HepG2 (cell line): ENCODE measurements at regions not wholly inside any gene's neighbourhood (a gene's known extent, or its start where the extent isn't known, plus 50 kb on each side); places are given as distances from the start of the nearest gene placed in this dataset.

Experiments used
- ATAC-seq: fragments of 200-7000 bp; cut with Tn5 transposase; 3 replicates; pipeline ENCODE4 v1.9.1; 2020; ENCODE audit warnings: mild to moderate bottlenecking, moderate library complexity
- BruUV-seq: library from RNA; stranded (reverse); fragments of 400-500 nt; replicated peaks from 2 replicates; lab custom pipeline; 2021; lab: Mats Ljungman, UMichigan
- CTCF ChIA-PET: fragments of 300-600 bp; formaldehyde crosslinking; extraction: SDS; loops from one replicate; lab custom pipeline; 2021; ENCODE audit warnings: low total read pairs, inconsistent platforms, low intra/inter-chr PET ratio; lab: Yijun Ruan, JAX
- POLR2A ChIA-PET: fragments of 350-600 bp; sonication (Branson Sonifier 250); formaldehyde crosslinking; loops from one replicate; lab custom pipeline; 2020; ENCODE audit warnings: antibody characterized with exemption, inconsistent platforms; lab: Yijun Ruan, JAX
- DNase-seq: peaks from one replicate; pipeline ENCODE4 v3.0.0-alpha.2; 2015; ENCODE audit warnings: low spot score
- FAIRE-seq: peaks from 3 replicates; lab custom pipeline; 2011; peaks lifted over from hg19 to GRCh38; lab: Jason Lieb, UNC
- H2AFZ ChIP-seq: one replicate; pipeline ENCODE4 v1.6.1; 2011; ENCODE audit warnings: low read length, inconsistent platforms
- H3K27ac ChIP-seq: fragments of 300-600 bp; 3 replicates; pipeline ENCODE4 v1.8.0; 2011; ENCODE audit warnings: mixed run types, mild to moderate bottlenecking, mixed read lengths, low read length, inconsistent platforms; ENCODE audit not compliant: insufficient read depth; ENCODE audit errors: extremely low read length
- H3K27me3 ChIP-seq, 2 experiments: fragments of 200-600 bp in 1 of 2; 2 replicates in 1 of 2; 3 replicates in 1 of 2; pipeline versions ENCODE4 v1.6.0 to v1.8.0; 2011; ENCODE audit warnings: low read length in 2 of 2, mild to moderate bottlenecking in 2 of 2, moderate library complexity in 2 of 2, inconsistent platforms in 1 of 2; ENCODE audit not compliant: insufficient read depth in 2 of 2, control insufficient read depth in 1 of 2
- H3K36me3 ChIP-seq, 2 experiments: fragments of 200-600 bp in 1 of 2; replicated peaks in 1 of 2; 2 replicates in 1 of 2; 3 replicates in 1 of 2; pipeline versions ENCODE4 v1.5.1 to v1.8.0; 2011; ENCODE audit warnings: low read length in 2 of 2, inconsistent platforms in 1 of 2; ENCODE audit not compliant: insufficient read depth in 2 of 2, control insufficient read depth in 1 of 2
- H3K4me1 ChIP-seq: 2 replicates; pipeline ENCODE4 v1.5.1; 2012; ENCODE audit warnings: low read length, inconsistent platforms; ENCODE audit not compliant: insufficient read depth
- H3K4me2 ChIP-seq: 2 replicates; pipeline ENCODE4 v1.6.0; 2011; ENCODE audit warnings: low read depth, low read length, inconsistent platforms
- H3K4me3 ChIP-seq, 3 experiments: fragments of 200-600 bp in 1 of 3; sonication (generic), shearing (Covaris generic) in 1 of 3; replicated peaks in 1 of 3; 2 replicates each; pipeline ENCODE4 v1.5.1; 2011 to 2016; ENCODE audit warnings: low read length in 3 of 3, inconsistent platforms in 2 of 3, low read depth in 2 of 3, mild to moderate bottlenecking in 2 of 3, control low read depth in 1 of 3, mixed read lengths in 1 of 3; ENCODE audit not compliant: insufficient read depth in 1 of 3
- H3K79me2 ChIP-seq: one replicate; pipeline ENCODE4 v1.6.1; 2011; ENCODE audit warnings: low read length, inconsistent platforms; ENCODE audit not compliant: insufficient read depth
- H3K9ac ChIP-seq: 2 replicates; pipeline ENCODE4 v1.6.0; 2011; ENCODE audit warnings: mild to moderate bottlenecking, low read depth, low read length, inconsistent platforms; ENCODE audit not compliant: insufficient read depth
- H3K9me3 ChIP-seq: 2 replicates; pipeline ENCODE4 v1.5.1; 2012; ENCODE audit warnings: mild to moderate bottlenecking, low read length
- H4K20me1 ChIP-seq: 2 replicates; pipeline ENCODE4 v1.6.0; 2011; ENCODE audit warnings: inconsistent platforms, mild to moderate bottlenecking, low read length, moderate library complexity; ENCODE audit not compliant: insufficient read depth
- BCL6 ChIP-seq: IDR thresholded peaks from 2 replicates; pipeline ENCODE4 v1.6.1; 2016; ENCODE audit warnings: missing genetic modification reagents, missing compliant biosample characterization
- IRX3 ChIP-seq: sonication (generic); formaldehyde crosslinking; IDR thresholded peaks from 2 replicates; pipeline ENCODE4 v1.8.1; 2023; ENCODE audit warnings: mild to moderate bottlenecking, low read depth, missing genetic modification reagents, borderline replicate concordance
- MYNN ChIP-seq: sonication (generic); formaldehyde crosslinking; IDR thresholded peaks from 2 replicates; pipeline ENCODE4 v1.4.0; 2020; ENCODE audit warnings: mild to moderate bottlenecking, low read depth, missing genetic modification reagents
- NFE2L1 ChIP-seq: sonication (generic); formaldehyde crosslinking; IDR thresholded peaks from 2 replicates; pipeline ENCODE4 v1.4.0; 2020; ENCODE audit warnings: missing genetic modification reagents, mild to moderate bottlenecking, borderline replicate concordance
- NFE2L2 ChIP-seq: fragments of 150-350 bp; IDR thresholded peaks from 2 replicates; pipeline ENCODE4 v1.6.1; 2014; ENCODE audit warnings: low read length
- NR2C2 ChIP-seq: sonication (generic); formaldehyde crosslinking; IDR thresholded peaks from 2 replicates; pipeline ENCODE4 v1.4.0; 2020; ENCODE audit warnings: missing genetic modification reagents, mild to moderate bottlenecking, moderate library complexity, borderline replicate concordance
- PBX2 ChIP-seq: IDR thresholded peaks from 2 replicates; pipeline ENCODE4 v1.6.1; 2016; ENCODE audit warnings: control low read depth
- ZBTB39 ChIP-seq: sonication (generic); formaldehyde crosslinking; IDR thresholded peaks from 2 replicates; pipeline ENCODE4 v1.5.0; 2020; ENCODE audit warnings: missing genetic modification reagents
- ZNF260 ChIP-seq: sonication (generic); formaldehyde crosslinking; IDR thresholded peaks from 2 replicates; pipeline ENCODE4 v1.4.0; 2020; ENCODE audit warnings: missing genetic modification reagents, low read depth, mild to moderate bottlenecking, borderline replicate concordance
- ZNF430 ChIP-seq: sonication (generic); formaldehyde crosslinking; IDR thresholded peaks from 2 replicates; pipeline ENCODE4 v1.9.0; 2021; ENCODE audit warnings: mild to moderate bottlenecking, missing genetic modification reagents
- ZNF788 ChIP-seq: sonication (generic); formaldehyde crosslinking; IDR thresholded peaks from 2 replicates; pipeline ENCODE4 v1.5.0; 2020; ENCODE audit warnings: mild to moderate bottlenecking, missing genetic modification reagents, borderline replicate concordance
- WGBS: methylation state at CpG from one replicate; pipeline ENCODE4 v1.1.6; 2017; ENCODE audit warnings: low lambda C conversion rate; 5-methylcytosine and 5-hydroxymethylcytosine counted together
- in situ Hi-C: cut with HindIII; loops from 2 replicates; pipeline ENCODE4 v1.10.0; 2017; ENCODE audit warnings: low pct_unique_long_range_greater_than_20kb; ENCODE audit not compliant: extremely low pct_ligation_motif_present
- intact Hi-C: fragments of 100-400 bp; cut with micrococcal nuclease; formaldehyde crosslinking; loops from one replicate; pipeline ENCODE4 v1.10.0; 2022; ENCODE audit not compliant: unreplicated experiment

- H3K4me1 ChIP-seq, result no peaks in the 10 kb centered on the region
- ChIA-PET CTCF (no interaction called here), POLR2A (no interaction called here)
- no peak overlapping the region for H3K4me2 ChIP-seq
- no peak overlapping the region for H3K27ac ChIP-seq
- no peaks in the 10 kb centered on the region for H3K36me3 ChIP-seq
- no peak for ATAC-seq
- no peaks in the 10 kb centered on the region for H3K27me3 ChIP-seq
- 20% methylated on average over 1 of the region's 1 CpG for WGBS
- intact Hi-C loops (no loop called here), in situ Hi-C loops (no loop called here)
- peaks cover 35% of the 10 kb centered on the region for H3K9me3 ChIP-seq
- H3K9ac ChIP-seq, result no peak overlapping the region
- no peak overlapping the region for H3K4me3 ChIP-seq
- no peak for FAIRE-seq
- H2AFZ ChIP-seq, result no peak overlapping the region
- H4K20me1 ChIP-seq, result no peaks in the 10 kb centered on the region
- H3K79me2 ChIP-seq, result no peaks in the 10 kb centered on the region
- no peak for TF ChIP-seq ZNF430
- no peak for TF ChIP-seq IRX3 (CRISPR knock-in tag)
- no peak for TF ChIP-seq ZBTB39 (CRISPR knock-in tag)
- no peak for TF ChIP-seq PBX2 (CRISPR knock-in tag)
- TF ChIP-seq NR2C2 (CRISPR knock-in tag), result no peak
- TF ChIP-seq ZNF260 (CRISPR knock-in tag), result no peak
- no peak for TF ChIP-seq BCL6 (CRISPR knock-in tag)
- no peak for TF ChIP-seq NFE2L1 (CRISPR knock-in tag)
- TF ChIP-seq MYNN, result no peak
- no peak for TF ChIP-seq NFE2L2
- no peak for TF ChIP-seq ZNF788
- DNase-seq, result no peak
- BruUV-seq, result no TSS peak
These were observed 768.8 kb downstream of the PDCD6IP start for GRCh38 chr3:34567266-34567665.
